Limb (tissue), 2 donors: ENCODE measurements at regions not wholly inside any gene's neighbourhood (a gene's known extent, or its start where the extent isn't known, plus 50 kb on each side); places are given as distances from the start of the nearest gene placed in this dataset.
A peak's percentile ranks its signal among the peaks of the same experiment; 100 is the strongest.
"Not testable (repeated sequence)": the region's sequence is repeated elsewhere in the genome, so short reads cannot be mapped to it uniquely, and the experiment has no call there.

Experiments used
- DNase-seq, 2 donors: peaks; one replicate each; pipeline ENCODE4 v3.0.0-alpha.2; 2016; ENCODE audit errors: extremely low spot score in 2 of 2

DNA sequence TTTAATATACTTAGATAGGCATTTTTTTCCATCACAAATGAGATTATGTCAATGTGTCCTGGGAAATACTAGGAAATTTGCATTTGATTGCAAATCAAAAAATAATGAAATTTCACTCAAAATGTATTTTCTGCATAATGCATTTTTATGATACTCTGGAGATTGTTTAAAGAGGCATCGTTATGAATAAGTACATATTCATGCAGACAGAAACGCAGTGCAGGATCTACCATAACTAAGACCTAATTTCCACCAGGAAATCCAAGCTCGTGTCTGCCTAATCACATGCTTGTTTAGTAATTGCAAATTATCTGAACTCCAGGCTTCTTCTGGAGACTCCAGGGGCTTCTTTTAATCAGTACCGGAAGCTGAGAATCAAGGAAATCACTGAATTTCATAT is 163.5 kb upstream of the MXRA5 start:
- no peak for DNase-seq

DNA sequence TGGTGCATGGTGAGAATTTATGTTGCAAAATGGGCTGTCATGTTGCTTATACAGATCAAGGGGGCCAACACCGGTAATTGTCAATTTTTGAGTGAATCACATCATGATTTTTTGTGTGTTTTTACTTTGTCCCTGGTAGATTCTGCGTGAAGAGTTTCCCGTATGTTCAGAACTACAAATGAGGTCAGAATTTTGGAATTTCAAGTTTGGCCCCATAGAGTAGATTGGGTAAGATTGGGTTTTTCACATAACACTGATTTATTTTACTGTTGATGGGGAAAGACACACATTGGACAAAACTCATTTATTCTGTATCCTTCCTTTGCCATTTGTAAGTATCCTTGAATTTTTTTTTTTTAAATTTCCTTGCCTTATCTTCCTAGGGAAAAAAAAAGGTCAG is 158.5 kb upstream of the MXRA5 start:
- no peak for DNase-seq

DNA sequence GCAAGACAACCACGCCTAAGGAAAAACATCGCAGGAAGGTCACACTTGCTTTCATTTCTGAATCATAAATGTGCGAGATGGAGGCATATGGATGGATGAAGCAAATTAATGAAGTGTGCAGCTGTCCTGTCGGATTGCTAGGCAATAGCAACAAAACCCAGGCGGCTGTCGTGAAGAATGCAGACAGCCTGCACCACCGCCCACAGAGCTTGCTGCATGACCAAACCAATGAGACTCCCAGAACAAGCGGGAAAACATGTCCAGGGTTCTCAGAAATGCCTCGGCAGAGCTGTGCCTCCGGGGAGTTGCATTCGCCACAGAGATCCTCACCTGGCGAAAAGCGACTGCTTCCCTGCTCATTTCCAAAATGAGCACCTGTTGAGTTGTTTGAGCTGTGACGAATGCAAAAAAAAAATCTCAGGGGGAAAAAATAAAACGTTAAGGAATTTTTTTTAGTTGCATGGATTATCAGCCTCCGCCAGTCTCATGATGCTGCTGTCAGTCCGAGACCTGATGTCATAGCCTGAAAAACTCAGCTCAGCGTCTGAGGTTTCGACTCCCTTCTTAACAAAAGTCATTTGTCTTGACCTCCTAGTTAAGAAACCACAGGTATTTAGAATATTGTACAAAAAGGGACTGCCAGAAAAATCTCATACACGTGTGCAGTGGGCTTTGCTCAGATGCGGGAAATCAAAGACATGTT is 155.5 kb upstream of the MXRA5 start:
- DNase-seq, result peak; percentile 44

DNA sequence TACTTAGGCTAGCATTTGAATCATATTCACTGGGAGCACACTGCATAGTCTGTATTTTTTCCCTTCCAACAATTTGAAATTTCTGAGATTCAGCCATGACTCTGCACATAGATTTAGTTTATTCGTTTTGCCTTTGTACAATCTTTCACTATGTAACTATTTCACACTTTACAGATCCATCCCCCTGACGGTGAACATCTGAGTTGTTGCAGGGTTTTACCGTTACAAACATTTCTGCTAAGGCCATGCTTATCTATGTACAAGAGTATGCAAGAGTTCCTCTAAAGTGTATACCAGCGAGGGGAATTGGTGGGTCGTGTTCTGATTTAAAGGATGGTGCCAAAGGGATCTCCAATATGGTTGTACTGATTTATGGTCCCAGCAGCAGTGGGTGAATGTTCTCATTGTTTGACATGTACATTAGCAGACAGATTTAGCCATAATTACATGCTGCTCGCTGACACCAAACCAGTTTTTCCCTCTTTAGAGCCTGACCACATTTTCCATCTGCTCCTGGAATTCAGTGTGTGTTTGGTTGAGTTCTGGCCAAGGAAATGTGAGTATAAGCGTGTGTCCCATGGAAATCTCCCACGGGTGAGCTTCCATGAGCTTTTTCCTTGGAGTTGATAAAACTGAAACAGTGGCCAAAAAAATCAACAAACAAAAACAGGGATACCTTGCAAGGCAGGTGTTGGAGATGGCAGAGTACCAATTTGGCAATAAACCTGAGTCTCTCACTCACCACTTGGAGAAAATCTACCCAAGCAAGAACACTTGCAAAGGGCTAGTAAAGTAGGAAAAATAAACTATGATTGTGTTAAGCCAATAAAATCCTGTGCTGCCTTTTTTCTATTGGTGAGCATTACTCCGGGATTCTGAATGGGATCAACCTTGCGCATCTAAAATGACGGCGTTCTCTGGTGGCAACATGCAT is 149.7 kb upstream of the MXRA5 start:
- peak in 1 of 2 donors; percentile 10 for DNase-seq

DNA sequence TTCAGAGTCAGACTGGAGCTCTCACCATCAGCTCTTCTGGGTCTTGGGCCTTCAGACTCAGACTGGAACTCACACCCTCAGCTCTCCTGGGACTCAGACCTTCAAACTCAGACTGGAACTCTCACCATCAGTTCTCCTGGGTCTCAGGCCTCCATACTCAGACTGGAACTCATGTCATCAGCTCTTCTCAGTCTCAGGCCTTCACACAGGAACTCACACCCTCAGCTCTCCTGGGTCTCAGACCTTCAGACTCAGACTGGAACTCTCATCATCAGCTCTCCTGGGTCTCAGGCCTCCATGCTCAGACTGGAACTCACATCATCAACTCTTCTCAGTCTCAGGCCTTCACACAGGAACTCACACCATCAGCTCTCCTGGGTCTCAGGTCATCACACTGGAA is 147.2 kb upstream of the MXRA5 start:
- no peak for DNase-seq

DNA sequence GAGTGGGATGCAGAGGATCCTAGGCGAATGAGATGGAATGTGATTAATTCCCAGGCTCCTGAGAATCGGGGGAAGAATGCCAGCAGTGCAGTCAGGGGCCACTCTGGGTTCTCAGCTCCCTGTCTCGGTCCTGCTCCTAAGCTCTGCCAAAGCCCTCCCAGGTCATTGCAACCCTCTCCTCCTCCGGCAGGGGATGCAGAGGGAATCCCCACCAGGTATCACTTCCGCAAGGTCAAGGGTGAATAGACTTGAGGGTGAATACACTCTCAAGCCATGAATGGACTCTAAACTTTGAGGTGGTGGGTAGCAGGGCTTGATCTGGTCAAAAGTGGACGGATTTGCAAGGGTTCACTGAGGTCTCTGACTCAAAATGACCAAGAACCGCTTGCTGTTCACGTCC is 139.3 kb upstream of the MXRA5 start:
- no peak for DNase-seq

DNA sequence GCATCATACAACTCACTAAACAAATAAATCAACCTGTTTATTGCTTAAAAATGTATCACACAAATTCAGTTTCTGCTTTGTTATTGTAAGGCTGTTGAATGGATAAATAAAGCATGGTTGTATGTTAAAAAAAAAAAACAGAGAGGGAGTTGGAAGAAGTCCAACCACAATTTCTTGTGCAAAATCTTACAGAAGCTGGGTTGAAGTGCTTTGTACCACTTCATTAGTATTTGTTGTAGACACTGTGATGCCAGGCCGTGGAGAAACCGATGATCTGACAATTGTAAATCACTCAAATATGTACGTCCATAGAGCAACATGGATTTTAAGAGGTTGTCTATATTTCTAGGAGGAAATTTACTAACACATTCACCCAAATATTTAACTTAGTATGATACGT is 132.6 kb upstream of the MXRA5 start:
- no peak for DNase-seq

DNA sequence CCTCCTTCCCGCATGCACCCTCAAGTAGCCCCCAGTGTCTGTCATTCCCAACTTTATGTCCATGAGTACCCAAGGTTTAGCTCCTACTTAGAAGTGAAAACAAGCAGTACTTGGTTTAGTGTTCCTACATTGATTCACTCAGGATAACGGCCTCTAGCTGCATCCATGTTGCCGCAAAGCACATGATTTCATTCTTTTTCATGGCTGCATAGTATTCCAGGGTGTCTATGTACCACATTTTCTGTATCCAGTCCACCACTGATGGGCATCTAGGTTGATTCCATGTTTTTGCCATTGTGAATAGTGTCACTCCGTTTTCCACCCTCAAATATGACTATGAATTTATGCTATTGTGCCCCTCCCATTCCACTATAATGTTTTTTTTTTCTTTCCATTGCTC is 130.5 kb upstream of the MXRA5 start:
- no peak for DNase-seq

DNA sequence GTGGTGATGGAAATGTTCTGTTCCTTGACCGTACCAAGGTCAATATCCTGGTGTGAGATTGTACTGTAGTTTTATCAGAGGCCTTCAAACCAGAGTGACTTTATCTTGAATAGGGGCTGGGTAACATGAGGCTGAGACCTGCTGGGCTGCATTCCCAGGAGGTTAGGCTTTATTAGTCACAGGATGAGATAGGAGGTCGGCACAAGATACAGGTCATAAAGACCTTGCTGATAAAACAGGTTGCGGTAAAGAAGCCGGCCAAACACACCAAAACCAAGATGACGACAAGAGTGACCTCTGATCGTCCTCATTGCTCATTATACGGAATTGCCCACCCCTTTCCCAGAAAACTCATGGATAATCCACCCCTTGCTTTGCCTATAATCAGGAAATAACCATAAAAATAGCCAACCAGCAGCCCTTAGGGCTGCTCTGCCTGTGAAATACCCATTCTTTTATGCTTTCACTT is 123.8 kb upstream of the MXRA5 start:
- DNase-seq, result not testable (repeated sequence)

DNA sequence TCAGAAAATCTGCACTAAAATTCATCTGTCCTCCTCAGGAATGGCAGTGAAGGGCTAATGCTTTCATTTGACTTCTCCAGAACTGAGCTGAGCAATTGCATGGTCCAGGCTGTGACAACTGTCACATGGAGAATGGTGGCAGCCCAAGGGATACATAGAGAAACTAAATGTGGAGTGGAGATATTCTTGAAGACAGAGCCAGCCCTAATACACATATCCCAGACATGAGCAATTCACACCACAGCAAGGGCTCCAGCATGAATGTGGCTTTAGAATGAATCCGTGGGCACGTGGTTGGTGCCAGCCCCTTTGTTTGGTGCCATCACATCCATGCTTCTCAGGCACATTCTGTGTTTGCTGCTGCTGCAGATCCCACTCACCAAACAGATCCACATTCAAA is 121.6 kb upstream of the MXRA5 start:
- DNase-seq, result no peak

DNA sequence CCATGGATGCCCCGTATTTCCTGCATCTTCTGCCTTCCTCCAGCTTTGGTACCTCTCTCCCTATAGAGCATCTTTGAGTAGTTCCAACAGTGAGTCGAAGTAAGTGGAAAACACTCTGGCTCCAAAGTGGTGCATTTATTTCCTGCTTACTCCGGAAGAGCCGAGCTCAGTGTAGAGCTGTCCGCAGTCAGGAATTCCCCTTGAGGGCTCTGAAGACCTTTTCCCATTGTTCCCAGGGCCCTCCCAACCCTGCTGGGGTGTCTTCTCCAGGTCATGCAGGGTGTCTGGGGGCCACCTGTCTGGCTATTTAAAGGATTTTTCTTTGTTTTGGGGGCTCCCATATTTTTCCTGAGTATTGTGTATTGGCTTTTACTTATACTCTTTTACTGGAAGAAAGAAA is 118.6 kb upstream of the MXRA5 start:
- DNase-seq, result no peak

DNA sequence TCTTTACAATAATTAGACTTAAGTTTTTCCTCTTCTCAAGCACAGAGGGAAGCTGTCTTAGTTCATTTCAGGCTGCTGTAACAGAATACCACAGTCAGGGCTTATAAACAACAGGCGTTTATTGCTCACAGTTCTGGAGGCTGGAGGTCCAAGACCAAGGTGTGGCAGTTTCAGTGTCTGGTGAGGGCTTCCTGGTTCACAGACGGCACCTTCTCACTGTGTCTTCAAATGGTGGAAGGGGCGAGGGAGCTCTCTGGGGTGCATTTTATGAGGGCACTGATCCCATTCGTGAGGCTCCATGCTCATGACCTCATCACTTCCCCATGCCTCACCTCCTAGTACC is 115.7 kb upstream of the MXRA5 start:
- no peak for DNase-seq

DNA sequence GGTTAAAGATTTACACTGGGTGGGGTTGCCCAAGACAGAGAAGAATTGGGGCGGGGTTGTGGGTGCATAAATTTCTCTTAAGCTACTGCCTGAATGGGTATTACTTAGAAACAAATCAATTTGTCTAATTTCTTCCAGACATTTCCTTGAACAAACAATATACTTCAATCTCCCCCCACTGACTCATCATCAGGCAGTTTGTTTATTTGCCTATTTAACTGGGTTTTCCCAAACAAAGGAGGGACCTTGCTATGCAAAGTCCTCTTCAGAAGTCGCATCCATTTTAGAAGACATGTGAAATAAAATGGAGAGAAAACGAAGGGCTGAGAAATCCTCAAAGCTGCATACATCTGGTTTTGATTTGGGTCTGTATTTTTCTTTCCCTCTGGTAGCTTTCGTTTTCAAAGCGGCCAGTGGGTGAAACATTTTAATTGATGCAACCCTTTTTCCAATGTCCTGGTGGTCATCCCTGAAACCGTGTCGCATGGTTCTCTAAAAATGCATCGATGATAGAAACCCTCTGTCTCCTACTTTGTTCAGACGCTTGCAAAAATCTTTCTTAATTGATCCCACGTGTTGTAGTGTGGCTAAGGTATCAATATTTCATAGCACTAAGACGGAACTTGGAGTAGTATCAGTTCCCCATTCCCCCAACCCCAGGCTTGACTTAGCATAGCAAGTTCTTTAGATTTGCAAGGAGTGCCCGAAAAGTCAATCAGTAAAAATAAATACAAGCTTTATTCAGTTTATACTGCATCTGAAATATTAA is 115.1 kb upstream of the MXRA5 start:
- DNase-seq, result no peak

DNA sequence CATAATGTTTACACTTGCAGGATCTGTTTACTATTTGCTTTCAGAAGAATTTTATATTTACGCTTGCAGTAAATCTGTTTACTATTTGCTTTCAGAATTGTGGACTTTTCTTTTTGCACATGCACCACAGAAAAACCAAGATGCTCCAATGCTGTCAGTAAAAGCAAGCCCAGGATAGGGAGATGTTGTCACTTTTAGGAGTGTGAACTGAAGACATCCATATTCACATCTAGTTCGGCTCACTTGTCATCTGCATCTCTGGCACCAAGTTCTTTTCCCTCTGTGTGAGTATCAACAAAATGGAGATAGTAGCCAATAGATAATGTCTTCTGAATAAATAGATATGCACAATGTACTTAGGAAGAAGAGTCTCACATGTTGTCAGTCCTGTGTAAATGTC is 109.3 kb upstream of the MXRA5 start:
- no peak for DNase-seq

DNA sequence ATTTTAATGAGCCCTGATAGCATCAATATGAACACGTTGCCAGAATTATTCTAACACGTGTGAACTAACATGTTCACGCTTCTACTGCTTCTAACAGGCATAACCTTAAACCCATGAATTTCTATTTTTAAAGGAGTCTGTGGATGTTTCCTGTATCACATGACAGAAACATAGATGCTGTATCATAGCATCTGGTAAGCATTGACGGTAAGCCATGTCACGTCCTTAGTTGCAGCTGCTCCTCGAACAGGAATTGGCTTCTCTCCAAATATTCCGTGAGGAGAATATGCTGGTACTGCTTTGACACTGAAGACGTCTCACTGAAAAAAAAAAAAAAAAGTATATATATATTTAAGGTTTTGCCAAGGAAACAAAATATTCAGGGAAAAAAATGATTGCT is 105.1 kb upstream of the MXRA5 start:
- peak in 1 of 2 donors; percentile 42 for DNase-seq

DNA sequence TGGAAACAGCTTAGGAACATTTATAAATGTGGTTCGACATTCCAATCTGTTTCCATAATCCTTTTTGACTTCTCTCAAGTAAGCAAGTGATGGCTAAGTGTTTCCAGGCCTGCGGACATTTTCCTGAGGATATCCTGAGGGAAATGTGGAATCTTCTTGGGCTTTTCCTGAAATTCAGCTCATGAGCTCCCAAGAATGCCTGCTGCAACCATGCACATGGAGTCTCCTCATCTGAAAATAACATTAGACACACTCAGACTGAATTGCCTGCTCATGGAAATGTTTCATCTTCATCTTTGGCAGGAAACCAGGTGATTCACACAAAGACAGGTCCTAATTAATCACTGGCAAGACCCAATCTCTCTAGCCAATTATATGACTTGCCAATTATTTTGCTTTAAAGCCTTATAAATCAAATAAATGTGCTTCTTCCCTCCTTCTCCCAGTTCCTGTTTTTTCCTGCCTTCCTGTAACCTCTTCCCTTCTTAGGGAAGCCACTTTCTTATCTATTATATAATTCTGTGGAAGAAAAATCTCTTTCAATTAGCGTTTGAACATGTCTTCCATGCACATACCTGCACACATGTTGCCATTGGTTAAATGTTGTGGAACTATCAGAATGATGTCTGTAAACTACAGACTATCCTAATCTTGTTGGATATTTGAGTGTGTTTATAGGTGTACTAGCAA is 104.6 kb upstream of the MXRA5 start:
- DNase-seq, result peak in 1 of 2 donors; percentile 48

DNA sequence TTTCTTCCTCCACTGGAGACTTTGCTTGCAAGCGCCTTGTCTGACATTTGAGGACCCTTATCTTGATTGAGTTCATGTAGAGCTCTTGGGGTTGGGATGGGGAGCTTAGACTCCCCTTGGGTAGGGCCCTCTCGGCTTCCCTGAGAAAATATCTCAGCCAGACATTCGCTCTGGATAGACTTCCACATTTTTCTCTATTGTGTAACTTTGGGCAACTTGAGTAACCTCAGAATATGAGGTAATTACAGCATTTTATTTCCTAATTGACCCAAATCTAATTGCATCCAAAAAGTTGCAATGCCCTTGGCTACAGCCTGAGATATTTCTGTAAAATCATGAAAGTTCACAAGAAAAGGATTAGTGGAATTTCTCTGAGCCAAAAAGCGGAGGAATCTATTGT is 102.8 kb upstream of the MXRA5 start:
- DNase-seq, result no peak

DNA sequence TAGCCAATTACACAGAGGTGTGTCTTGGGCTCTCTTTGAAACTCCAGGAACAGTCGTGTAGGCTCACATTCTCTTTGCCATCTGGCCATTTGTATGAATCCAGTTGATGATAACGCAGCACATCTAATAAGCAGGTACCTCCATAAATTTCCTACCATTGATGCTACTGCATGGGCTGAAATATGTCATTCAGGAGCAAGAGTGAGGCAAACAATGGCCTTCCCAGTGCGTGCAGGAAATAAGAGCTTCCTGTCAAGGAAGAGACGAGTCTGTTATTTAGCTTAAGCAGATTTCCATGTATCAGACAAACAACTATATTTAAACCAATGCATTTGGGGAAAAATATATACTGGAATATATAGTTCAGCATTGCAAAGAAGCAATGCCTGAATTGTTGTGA is 102.1 kb upstream of the MXRA5 start:
- DNase-seq, result no peak

DNA sequence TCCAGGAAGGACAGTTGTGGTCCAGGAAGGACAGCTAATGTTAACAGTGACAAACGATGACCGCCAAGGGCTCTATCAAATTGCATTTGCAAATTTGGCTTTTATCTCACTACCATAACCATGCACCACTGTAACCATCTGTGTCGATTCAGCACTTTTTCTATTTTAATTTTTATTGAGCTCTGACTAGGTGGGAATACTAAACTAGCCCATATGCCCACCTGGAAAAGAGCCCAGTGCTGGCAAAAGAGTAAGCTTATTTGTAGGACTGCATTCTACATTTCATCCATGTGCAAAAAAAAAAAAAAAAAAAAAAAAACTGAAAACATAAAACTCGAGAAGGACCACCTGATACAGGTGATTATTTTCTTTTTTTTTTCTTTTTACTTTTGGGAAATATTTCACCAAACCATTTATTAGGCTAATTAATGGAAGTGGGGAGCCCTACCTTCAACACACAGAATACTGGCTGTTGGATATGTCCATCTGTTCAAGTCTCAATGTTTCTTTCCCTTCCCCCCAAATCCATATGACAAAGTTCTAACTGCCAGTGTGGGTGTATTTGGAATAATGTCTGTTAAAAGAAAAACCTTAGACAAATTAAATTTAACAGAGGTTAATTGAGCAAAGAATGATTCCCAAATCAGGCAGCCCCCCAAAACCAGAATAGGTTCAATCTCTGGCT is 99.5 kb upstream of the MXRA5 start:
- DNase-seq, result no peak

DNA sequence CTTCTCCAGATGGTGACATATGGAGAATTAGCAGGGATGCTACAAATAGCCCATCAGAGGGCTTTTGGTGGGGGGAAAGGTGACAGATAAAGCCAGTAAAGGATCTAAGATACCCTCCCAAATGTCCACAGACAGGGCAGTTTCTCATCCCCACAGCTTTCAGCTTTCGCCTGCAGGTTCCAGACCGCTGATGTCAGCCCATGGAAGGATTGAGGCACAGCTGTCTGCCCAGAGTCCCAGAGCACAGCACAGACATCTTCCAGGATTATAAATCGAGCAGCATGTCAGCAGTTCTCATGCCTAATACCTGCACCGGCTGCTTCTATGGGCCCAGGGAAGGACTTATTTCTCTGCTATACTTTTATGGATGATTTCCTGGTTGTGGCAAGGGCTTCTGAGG is 96.7 kb upstream of the MXRA5 start:
- peak in 1 of 2 donors; percentile 8 for DNase-seq

DNA sequence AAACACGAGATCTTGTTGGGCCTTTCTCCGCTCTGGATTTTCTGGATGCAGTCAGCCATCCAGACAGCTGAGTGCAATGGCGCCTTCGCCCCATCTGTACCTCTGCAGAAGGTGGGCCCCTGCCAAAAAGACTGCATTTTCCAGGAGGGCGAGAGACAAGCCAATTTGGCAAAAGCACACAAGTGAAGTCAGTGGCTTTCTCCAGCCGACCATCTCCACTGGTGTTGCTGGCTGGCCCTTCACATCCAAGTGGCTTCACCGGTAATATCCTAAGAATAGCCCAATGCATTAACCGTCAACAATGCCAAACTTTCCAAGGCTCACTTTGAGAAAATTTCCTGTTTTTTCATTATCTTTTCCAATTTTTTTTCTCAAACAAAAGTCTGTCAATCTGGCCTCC is 96.2 kb upstream of the MXRA5 start:
- no peak for DNase-seq
